ENCODE measurements at regions not wholly inside any gene's neighbourhood (a gene's known extent, or its start where the extent isn't known, plus 50 kb on each side); places are given as distances from the start of the nearest gene placed in this dataset.

DNA sequence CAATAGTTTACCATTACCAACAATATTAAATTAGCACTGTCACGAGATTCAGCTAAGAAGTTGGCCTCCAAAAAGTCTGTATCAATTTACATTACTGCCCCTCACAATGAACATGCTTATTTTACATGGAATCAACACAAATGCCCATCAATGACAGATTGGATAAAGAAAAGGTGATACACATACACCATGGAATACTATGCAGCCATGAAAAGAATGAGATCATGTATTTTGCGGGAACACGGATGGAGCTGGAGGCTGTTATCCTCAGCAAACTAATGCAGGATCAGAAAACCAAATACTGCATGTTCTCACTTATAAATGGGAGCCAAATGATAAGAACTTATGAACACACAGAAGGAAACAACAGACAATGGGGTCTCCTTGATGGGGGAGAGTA, 211.8 kb upstream of the RREB1 start:
- Histone ChIP-seq H3K36me3 (no peaks in the 10 kb centered on the region), H3K9me3 (no peaks in the 10 kb centered on the region), H3K4me3 (no peak overlapping the region), H3K27ac (no peak overlapping the region), H3K27me3 (no peaks in the 10 kb centered on the region), H3K4me1 (peaks cover 0 to 5% (median 0%) of the 10 kb centered on the region in 4 donors)
- TF ChIP-seq CTCF (IDR thresholded peaks at IDR 0.05) (no peak), POLR2A (IDR thresholded peaks at IDR 0.05) (no peak)
- DNase-seq, result no peak

- H3K9me3 ChIP-seq, result no peaks in the 10 kb centered on the region
- no peaks in the 10 kb centered on the region for H3K36me3 ChIP-seq
- H3K4me3 ChIP-seq, result no peak overlapping the region
- H3K4me1 ChIP-seq, result no peaks in the 10 kb centered on the region
- TF ChIP-seq CTCF (IDR thresholded peaks at IDR 0.05) (no peak), POLR2A (IDR thresholded peaks at IDR 0.05) (no peak)
- no peak overlapping the region for H3K27ac ChIP-seq
- DNase-seq, result no peak
- H3K27me3 ChIP-seq, result no peaks in the 10 kb centered on the region
Observed at GRCh38 chr6:6897140-6897539, 210.6 kb upstream of the RREB1 start.

DNA sequence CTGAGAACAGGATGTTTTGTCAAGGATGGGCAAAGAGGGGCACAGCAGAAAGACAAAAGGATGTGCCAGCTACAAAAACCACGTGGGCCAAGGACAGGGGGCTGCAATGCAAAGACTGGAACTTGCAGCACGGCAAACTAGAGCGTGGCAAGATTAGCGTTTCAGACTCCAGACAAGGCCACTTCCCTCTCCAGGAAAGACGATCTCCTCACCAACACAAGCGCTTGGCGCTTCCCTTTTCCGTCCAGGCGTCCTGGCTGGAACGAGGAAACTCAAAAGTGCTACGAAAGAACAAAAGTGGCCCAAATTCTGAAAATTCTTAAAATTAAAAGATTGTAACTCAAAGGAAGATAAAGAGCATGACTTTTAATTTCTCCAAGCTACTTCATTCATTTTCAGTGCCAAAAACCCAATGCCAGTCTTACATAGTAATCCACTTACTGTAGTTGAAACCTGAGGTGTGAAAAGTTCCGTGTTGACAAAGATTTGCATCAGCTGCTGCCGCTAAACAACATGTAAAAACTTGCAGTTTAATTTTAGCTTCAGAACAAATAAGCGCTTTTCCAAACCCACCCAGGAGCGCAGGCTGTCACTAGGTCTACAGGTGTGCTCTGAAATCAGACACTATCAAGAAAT, 207.1 kb upstream of the RREB1 start:
- H3K9me3 ChIP-seq, result no peaks in the 10 kb centered on the region
- TF ChIP-seq CTCF (IDR thresholded peaks at IDR 0.05) (no peak), POLR2A (IDR thresholded peaks at IDR 0.05) (no peak)
- no peak overlapping the region for H3K4me3 ChIP-seq
- no peaks in the 10 kb centered on the region for H3K4me1 ChIP-seq
- H3K27me3 ChIP-seq, result no peaks in the 10 kb centered on the region
- H3K27ac ChIP-seq, result no peak overlapping the region
- H3K36me3 ChIP-seq, result no peaks in the 10 kb centered on the region
- peak in 1 of 3 donors; percentile 42 for DNase-seq

DNA sequence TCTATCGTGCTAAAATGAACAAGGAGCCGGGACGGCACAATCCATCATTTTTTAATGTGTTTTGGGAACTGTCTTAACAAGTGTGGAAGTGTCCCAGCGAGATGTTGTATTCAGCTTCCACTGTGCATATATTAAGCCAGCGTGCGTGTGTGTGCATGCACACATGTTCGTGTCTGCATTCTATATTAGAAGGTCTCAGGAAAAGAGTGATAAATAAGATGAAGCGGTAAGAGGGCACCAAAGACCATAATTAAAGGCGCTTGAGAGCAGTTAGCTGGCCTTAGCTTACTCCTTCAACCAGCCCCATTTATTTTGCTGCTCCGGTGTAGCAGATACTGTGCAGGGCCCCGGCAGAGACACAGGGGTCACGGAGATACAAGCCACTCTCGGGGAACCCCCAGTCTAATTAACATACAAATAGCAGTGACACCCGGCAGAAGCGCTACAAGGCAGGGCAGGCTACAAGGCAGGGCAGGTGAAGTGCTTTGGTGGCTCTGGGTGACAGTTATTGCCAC, 206.5 kb upstream of the RREB1 start:
- no peaks in the 10 kb centered on the region for H3K4me1 ChIP-seq
- H3K36me3 ChIP-seq, result no peaks in the 10 kb centered on the region
- H3K27ac ChIP-seq, result no peak overlapping the region
- peak in 1 of 3 donors; percentile 34 for DNase-seq
- H3K9me3 ChIP-seq, result no peaks in the 10 kb centered on the region
- TF ChIP-seq POLR2A (IDR thresholded peaks at IDR 0.05), result no peak
- TF ChIP-seq CTCF (IDR thresholded peaks at IDR 0.05), result no peak
- no peaks in the 10 kb centered on the region for H3K27me3 ChIP-seq
- H3K4me3 ChIP-seq, result no peak overlapping the region

- Histone ChIP-seq H3K9me3 (no peaks in the 10 kb centered on the region), H3K27me3 (no peaks in the 10 kb centered on the region), H3K4me1 (no peaks in the 10 kb centered on the region), H3K4me3 (no peak overlapping the region), H3K27ac (no peak overlapping the region), H3K36me3 (no peaks in the 10 kb centered on the region)
- peak in 1 of 3 donors; percentile 27 for DNase-seq
- TF ChIP-seq CTCF (IDR thresholded peaks at IDR 0.05) (no peak), POLR2A (IDR thresholded peaks at IDR 0.05) (no peak)
Observed at GRCh38 chr6:6901945-6902344, 205.8 kb upstream of the RREB1 start.
